Adrenal gland (tissue), 5 donors: ENCODE measurements at regions not wholly inside any gene's neighbourhood (a gene's known extent, or its start where the extent isn't known, plus 50 kb on each side); places are given as distances from the start of the nearest gene placed in this dataset.

Source experiments
- POLR2A ChIP-seq, 2 donors: fragments of 450-650 bp; IDR thresholded peaks; one replicate each; pipeline ENCODE4 v1.6.1; 2017; ENCODE audit warnings: antibody characterized with exemption in 2 of 2, mild to moderate bottlenecking in 2 of 2, moderate library complexity in 1 of 2
- TF ChIP-seq, protein P1 (sequence below), 6 experiments: fragments of 450-650 bp in 4 of 6; fragments of 200-600 bp in 2 of 6; sonication (generic) in 1 of 6; IDR thresholded peaks; 1 replicate in 5 of 6; 2 replicates in 1 of 6; pipeline versions ENCODE4 v1.5.1 to v1.8.0; 2016 to 2021; ENCODE audit warnings: antibody characterized with exemption in 6 of 6, mild to moderate bottlenecking in 2 of 6, moderate library complexity in 1 of 6
- donor health status: DM: no; HTN: no; CAD: no.

GRCh38 chr4:8790749-8791148 is 80.9 kb downstream of the HMX1 start:
- TF ChIP-seq, protein P1, sequence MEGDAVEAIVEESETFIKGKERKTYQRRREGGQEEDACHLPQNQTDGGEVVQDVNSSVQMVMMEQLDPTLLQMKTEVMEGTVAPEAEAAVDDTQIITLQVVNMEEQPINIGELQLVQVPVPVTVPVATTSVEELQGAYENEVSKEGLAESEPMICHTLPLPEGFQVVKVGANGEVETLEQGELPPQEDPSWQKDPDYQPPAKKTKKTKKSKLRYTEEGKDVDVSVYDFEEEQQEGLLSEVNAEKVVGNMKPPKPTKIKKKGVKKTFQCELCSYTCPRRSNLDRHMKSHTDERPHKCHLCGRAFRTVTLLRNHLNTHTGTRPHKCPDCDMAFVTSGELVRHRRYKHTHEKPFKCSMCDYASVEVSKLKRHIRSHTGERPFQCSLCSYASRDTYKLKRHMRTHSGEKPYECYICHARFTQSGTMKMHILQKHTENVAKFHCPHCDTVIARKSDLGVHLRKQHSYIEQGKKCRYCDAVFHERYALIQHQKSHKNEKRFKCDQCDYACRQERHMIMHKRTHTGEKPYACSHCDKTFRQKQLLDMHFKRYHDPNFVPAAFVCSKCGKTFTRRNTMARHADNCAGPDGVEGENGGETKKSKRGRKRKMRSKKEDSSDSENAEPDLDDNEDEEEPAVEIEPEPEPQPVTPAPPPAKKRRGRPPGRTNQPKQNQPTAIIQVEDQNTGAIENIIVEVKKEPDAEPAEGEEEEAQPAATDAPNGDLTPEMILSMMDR (IDR thresholded peaks at IDR 0.05): no peak
- TF ChIP-seq POLR2A (IDR thresholded peaks at IDR 0.05): no peak
